ENCODE measurements at regions not wholly inside any gene's neighbourhood (a gene's known extent, or its start where the extent isn't known, plus 50 kb on each side); places are given as distances from the start of the nearest gene placed in this dataset.

- TF ChIP-seq BHLHE40 (IDR thresholded peaks at IDR 0.05; ENCODE audit: low read depth, low read length) (no peak), RAD21 (IDR thresholded peaks at IDR 0.05; ENCODE audit: low read length) (no peak)
Measured at GRCh38 chr1:184162281-184162680, 110.8 kb downstream of the TSEN15 start.
